Putamen (tissue), 1 donor: ENCODE measurements at regions not wholly inside any gene's neighbourhood (a gene's known extent, or its start where the extent isn't known, plus 50 kb on each side); places are given as distances from the start of the nearest gene placed in this dataset.
"Not testable (repeated sequence)": the region's sequence is repeated elsewhere in the genome, so short reads cannot be mapped to it uniquely, and the experiment has no call there.

Source experiments
- DNase-seq: peaks from one replicate; pipeline ENCODE4 v3.0.0-alpha.2; 2016; ENCODE audit warnings: low spot score

GRCh38 chr2:144826105-144826504 is 306.2 kb upstream of the ZEB2 start:
- DNase-seq, result no peak

- DNase-seq, result no peak
Measured at GRCh38 chr2:144825331-144826020, 305.6 kb upstream of the ZEB2 start.

- no peak for DNase-seq
Measured at GRCh38 chr2:144824306-144825080, 304.6 kb upstream of the ZEB2 start.

- DNase-seq, result no peak
Measured at GRCh38 chr2:144822966-144823365, 303.0 kb upstream of the ZEB2 start.

- no peak for DNase-seq
Measured at GRCh38 chr2:144812288-144812687, 292.4 kb upstream of the ZEB2 start.

GRCh38 chr2:144801766-144802165 is 281.8 kb upstream of the ZEB2 start:
- DNase-seq, result no peak

- no peak for DNase-seq
Measured at GRCh38 chr2:144801325-144801724, 281.4 kb upstream of the ZEB2 start.

GRCh38 chr2:144798989-144799388 is 279.1 kb upstream of the ZEB2 start:
- no peak for DNase-seq

GRCh38 chr2:144798034-144798433 is 278.1 kb upstream of the ZEB2 start:
- DNase-seq, result no peak

- DNase-seq, result no peak
Measured at GRCh38 chr2:144796936-144797335, 277.0 kb upstream of the ZEB2 start.

GRCh38 chr2:144796164-144796563 is 276.2 kb upstream of the ZEB2 start:
- DNase-seq, result no peak

- no peak for DNase-seq
Measured at GRCh38 chr2:144785253-144785652, 265.3 kb upstream of the ZEB2 start.

GRCh38 chr2:144780983-144781382 is 261.1 kb upstream of the ZEB2 start:
- DNase-seq, result no peak

GRCh38 chr2:144776766-144777165 is 256.8 kb upstream of the ZEB2 start:
- no peak for DNase-seq

- no peak for DNase-seq
Measured at GRCh38 chr2:144774809-144775208, 254.9 kb upstream of the ZEB2 start.

- peak; percentile 56 for DNase-seq
Measured at GRCh38 chr2:144771348-144771747, 251.4 kb upstream of the ZEB2 start.

- peak; percentile 15 for DNase-seq
Measured at GRCh38 chr2:144770616-144771230, 250.8 kb upstream of the ZEB2 start.

GRCh38 chr2:144760939-144761338 is 241.0 kb upstream of the ZEB2 start:
- not testable (repeated sequence) for DNase-seq

GRCh38 chr2:144759746-144760145 is 239.8 kb upstream of the ZEB2 start:
- DNase-seq, result no peak

- not testable (repeated sequence) for DNase-seq
Measured at GRCh38 chr2:144758196-144758595, 238.3 kb upstream of the ZEB2 start.

GRCh38 chr2:144753416-144753815 is 233.5 kb upstream of the ZEB2 start:
- DNase-seq, result no peak

- DNase-seq, result no peak
Measured at GRCh38 chr2:144751142-144751905, 231.4 kb upstream of the ZEB2 start.
